Choroid plexus epithelial cell (primary cell): ENCODE measurements at regions not wholly inside any gene's neighbourhood (a gene's known extent, or its start where the extent isn't known, plus 50 kb on each side); places are given as distances from the start of the nearest gene placed in this dataset.

ENCODE experiments used
- DNase-seq: peaks from one replicate; pipeline ENCODE4 v3.0.0-alpha.2; 2010; ENCODE audit warnings: low read depth
- H3K4me3 ChIP-seq: 2 replicates; pipeline ENCODE4 v1.5.1; 2011; ENCODE audit warnings: low read depth, mild to moderate bottlenecking, control low read depth, low read length, moderate library complexity
- CTCF ChIP-seq: conservative IDR thresholded peaks from 2 replicates; pipeline ENCODE4 v1.5.1; 2011; ENCODE audit warnings: low read depth, mild to moderate bottlenecking, control low read depth, inconsistent platforms, low read length, moderate library complexity

DNA sequence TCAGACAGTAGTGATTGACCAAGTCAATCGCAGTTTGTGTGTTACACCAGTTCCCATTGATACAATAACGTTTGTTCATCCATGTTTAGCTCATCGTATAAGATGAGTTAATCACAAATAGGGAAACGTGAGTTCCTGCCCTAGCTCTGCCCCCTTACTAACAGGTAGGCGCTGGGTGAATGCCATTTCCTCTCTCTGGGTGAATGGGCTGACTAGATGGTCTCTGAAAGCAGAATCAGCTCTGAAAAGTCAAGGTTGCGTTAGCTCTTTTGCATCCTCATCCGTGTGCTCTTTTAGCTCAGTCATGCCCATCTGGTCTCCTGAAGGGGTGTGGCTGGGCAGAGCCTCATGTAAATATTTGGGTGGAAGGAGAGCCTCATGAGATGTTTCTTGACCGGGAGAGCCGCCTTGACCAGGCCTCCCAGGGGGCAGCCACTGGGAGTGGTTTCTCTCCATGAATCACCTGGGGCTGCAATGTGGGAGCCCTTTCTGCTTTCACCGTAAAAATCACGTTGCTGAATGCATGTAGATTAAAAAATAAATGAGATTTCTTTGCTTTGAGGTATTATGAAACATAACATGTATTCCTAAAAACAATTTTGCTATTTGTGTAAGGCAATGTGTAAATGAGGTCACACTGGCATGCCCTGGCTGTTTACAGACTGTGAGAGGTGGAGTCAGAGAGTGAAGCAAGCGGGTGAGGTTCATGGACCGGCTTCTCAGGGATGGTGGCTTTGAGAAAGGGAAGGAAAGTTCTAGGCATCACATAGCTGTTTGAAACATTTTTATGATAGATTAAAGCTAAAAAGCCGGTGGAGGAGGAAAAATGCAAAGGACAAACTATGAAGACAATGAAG lies 108.4 kb upstream of the RASGRP1 start:
- H3K4me3 ChIP-seq, result no peak overlapping the region
- DNase-seq, result no peak
- TF ChIP-seq CTCF, result no peak

DNA sequence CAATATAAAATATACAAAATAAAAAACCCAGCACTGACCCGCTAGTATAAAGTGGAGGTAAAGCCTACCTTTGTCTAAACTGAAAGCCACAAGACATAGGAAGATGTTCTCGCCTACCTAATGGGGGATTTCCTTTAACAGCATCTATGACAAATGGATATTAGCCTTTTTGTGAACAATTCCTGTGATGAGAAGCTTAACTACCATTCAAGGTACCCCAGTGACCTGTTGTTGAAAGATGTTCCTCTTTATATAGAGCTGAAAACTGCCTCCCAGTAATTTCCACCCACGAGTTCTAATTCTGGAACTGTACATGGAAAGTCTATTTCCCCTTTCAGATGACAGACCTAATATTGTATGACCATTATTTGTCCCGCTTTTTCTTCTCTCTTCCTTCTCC lies 109.8 kb upstream of the RASGRP1 start:
- DNase-seq, result no peak
- H3K4me3 ChIP-seq, result no peak overlapping the region
- TF ChIP-seq CTCF, result no peak

DNA sequence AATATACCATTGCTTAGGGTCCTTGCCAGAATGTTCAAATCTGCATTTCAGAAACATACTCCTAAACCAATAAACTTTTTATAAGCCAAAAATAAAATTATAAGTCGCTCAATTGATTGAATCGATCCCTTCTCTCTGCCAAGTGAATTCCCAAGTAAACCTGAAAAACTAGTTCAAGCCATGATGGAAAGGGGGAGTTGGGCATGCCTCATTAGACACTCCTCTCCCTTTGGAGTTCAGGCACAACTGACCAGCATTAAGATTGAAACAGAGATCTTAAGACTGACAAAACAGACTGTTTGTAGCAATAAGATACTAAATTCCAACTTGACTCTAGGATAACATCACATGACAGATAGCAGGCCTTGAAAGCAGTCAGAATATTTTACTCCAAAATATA lies 113.7 kb upstream of the RASGRP1 start:
- TF ChIP-seq CTCF, result no peak
- H3K4me3 ChIP-seq, result no peak overlapping the region
- no peak for DNase-seq

- no peak overlapping the region for H3K4me3 ChIP-seq
- no peak for TF ChIP-seq CTCF
- DNase-seq, result no peak
Measured at GRCh38 chr15:38680775-38681174, 116.2 kb upstream of the RASGRP1 start.

DNA sequence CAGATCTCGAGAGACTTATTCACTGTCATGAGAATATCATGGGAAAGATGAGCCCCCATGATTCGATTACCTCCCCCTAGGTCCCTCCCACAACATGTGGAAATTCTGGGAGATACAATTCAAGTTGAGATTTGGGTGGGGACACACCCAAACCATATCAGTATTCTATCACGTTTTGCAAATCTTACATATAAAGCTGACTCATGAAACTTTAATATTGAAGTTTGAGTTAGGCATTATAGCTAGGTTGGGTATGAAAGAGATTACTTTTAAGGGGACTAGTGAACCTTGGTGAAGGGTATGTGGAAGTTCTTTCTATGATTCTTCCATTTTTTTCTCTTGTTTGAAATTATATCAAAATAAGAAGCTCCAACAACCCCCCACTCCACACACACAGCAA lies 117.7 kb upstream of the RASGRP1 start:
- no peak for TF ChIP-seq CTCF
- no peak for DNase-seq

GRCh38 chr15:38682861-38683260 lies 118.2 kb upstream of the RASGRP1 start:
- TF ChIP-seq CTCF, result no peak
- H3K4me3 ChIP-seq, result no peak overlapping the region
- DNase-seq, result no peak

More for the DNA sequence above, 117.7 kb upstream of the RASGRP1 start:
- H3K4me3 ChIP-seq, result no peak overlapping the region
